G401 (cell line): ENCODE measurements at regions not wholly inside any gene's neighbourhood (a gene's known extent, or its start where the extent isn't known, plus 50 kb on each side); places are given as distances from the start of the nearest gene placed in this dataset.

Source experiments
- DNase-seq: peaks from one replicate; pipeline ENCODE4 v3.0.0-alpha.2; 2015; ENCODE audit warnings: low spot score
- in situ Hi-C: cut with HindIII; loops from 2 replicates; pipeline ENCODE4 v1.10.0; 2016; ENCODE audit warnings: low sequenced_read_pairs, mixed read lengths

DNA sequence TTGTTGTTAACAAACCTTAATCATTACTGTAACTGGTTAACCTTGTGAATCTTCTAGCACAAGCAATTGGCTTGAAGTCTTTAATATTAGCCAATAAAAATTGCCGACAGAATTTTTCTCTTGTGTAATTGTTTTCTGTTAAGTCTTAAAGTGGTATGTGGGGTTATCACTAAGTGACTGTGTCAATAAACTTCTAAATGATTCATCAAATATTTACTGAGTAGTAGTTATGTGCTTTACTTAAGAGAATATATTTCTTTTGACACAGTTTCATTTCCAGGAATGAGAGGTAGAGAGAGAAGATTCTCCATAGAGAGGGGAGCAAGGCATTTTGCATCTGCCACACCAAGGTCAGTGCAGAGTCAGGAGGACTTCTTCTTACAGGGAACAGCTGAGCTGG lies 2361.6 kb upstream of the AGA start:
- in situ Hi-C loops, result no loop called here
- DNase-seq, result no peak

DNA sequence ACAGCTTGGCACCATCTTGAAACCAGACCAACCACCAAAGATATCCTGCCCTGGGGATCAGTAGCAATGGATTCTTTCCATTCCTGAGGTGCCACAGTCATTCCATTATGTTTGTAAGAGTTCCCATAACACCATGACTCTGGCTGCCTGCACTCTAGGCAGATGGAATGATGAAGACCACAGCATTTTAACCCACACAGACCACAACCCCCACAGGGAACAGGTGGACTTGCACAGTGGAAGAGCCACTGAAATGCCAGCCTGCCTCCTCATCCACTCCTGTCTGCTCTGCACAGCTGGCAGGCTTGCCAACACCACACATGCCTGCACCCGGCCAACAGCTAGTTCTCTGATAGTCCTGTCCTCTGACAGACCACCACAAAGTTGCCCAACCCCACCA lies 2362.2 kb upstream of the AGA start:
- no peak for DNase-seq
- in situ Hi-C loops, result no loop called here

DNA sequence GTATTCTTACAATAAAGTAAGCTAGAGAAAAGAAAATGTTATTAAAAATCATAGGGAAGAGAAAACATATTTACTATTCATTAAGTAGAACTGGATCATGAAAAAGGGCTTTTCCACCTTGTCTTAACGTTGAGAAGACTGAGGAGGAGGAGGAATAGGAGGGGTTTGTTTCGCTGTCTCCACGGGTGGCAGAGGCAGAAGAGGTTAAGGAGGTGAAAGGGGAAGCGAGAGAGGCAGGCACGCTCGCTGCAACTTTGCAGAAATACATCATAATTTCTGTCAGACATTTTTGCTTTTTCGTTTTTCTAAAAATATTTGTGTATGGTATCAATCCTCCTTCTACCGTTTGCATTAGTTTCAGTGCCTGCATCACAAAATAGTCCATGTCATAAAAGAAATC lies 2375.1 kb upstream of the AGA start:
- no peak for DNase-seq
- in situ Hi-C loops, result no loop called here

DNA sequence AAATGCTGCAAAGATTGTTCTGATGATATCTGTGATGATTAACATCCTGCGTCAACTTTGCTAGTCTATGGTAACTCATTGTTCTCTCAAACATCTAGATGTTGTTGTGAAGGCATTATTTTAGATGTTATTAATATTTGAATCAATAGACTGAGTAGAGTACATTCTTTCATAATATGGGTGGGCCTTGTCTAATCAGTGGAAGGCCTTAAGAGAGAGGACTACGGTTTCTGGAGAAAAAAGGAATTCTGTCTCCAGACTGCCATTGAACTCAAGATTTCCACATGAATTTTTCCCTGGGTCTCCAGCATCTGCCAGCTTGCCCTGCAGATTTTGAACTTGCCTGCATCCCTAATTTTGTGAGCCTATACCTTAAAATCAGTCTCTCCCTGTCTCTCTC lies 2381.1 kb upstream of the AGA start:
- DNase-seq, result no peak
- in situ Hi-C loops, result no loop called here

DNA sequence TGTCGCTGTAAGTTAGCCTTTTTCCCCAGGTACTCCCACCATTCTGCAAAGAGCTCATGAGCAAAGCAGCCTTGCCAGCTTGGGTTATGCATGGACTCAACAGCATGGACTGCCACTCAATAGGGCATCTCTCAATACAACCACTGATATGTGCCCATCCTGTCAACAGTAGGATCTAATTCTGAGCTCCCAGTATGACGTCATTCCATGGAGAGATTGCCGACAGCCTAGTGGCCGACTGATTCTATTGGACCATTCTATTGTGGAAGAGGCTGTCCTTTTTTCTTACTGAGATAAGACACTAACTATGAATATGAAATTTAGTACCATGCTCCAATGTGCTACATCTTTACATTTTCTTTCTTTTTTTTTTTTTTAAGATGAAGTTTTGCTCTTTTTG lies 2389.0 kb upstream of the AGA start:
- no peak for DNase-seq
- in situ Hi-C loops, result no loop called here

DNA sequence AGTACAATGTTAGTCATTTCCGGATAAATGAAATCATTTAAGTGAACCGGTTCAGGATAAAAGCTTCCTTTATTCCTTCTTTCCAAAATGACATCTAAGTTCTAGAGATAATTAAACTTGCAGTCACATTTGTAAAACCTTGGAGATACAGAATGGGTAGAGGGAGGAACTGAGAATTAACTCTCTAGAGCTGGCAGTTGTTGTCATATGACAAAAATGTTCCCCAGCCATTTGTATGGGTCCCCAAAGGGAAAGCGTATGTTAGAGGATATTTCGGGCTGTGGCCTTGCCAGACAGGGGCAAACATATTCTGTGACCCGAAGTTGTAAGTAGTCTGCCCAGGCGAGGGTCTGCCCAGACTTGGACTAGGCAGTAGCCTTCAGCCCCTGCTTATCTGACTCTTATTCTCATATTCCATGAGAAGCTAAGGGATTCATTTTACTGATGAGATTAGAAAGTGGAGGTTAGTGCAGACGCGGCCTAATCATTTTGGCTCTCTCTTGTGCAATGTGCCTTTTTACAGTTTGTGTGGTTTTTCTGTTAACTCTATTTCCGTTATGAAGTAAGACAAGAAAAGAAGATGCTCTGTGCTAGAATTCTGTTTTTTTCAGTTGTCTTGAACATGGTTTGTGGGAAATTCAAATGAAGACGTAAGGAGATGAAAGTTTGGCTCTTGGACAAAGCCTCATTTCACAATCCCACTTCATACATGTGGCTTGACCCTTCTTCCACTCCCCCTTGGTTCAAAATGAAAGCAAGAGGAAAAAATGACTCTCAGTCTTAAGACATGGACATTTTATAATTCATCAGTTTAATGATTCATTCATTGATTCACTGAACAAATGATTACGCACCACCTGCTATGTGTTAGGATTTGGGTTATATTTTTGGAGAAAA lies 2394.2 kb upstream of the AGA start:
- DNase-seq, result no peak
- in situ Hi-C loops, result no loop called here

DNA sequence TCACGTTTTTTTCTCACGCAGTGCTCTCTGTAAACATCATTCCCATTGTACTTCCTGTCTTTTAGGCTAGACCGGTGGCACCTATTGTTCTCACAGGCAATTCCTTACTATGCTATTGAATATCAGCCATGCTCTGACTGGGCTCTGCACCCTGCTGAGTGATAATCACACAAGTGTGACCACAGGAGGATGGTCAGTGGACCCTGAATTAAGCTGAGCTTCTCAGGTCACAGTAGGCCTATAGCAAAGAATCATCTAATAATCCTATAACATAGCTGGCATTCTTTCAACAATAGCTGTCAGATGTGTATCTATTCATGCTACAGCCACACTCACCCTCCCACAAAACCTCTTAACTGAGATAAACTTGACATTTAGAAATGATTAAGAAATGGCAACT lies 2399.8 kb upstream of the TENM3 start:
- DNase-seq, result no peak
- in situ Hi-C loops, result no loop called here

DNA sequence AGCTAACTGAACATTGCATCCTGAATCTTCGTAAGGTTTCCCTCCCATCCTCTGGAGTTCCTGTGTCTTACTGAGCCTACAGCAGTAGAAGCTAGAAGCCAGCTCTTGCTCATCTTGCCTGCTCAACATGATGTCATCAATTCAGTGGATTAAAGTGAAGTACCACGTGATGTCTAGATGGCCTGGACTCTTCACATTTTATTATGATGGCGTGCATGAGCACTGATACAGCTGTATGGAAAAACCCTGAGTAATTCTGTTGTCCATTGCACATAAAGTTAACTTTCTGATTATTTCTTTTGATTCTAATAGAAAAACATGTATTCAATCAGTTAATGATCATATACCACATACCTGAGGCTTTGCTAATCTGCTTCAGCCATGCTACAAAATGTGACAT lies 2387.7 kb upstream of the TENM3 start:
- DNase-seq, result no peak
- in situ Hi-C loops, result no loop called here

DNA sequence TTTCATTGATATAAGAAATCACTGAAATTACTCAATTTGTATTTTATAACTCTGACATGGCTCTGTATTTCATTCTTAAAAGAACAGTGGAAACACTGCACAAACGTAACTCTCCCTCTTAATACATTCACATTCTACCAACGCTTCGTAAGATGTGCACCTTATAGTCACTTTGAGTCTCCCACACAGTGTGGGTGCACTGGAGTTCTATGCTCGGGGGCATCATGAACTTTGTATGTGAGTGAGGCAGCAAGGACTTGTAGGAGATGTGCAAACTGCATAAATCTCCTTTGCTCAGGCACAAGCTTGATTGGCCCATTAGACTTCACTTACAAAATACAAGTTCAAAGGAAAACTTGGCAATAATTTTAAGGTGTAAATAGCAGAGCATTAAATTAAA lies 2385.0 kb upstream of the TENM3 start:
- in situ Hi-C loops, result no loop called here
- DNase-seq, result no peak

DNA sequence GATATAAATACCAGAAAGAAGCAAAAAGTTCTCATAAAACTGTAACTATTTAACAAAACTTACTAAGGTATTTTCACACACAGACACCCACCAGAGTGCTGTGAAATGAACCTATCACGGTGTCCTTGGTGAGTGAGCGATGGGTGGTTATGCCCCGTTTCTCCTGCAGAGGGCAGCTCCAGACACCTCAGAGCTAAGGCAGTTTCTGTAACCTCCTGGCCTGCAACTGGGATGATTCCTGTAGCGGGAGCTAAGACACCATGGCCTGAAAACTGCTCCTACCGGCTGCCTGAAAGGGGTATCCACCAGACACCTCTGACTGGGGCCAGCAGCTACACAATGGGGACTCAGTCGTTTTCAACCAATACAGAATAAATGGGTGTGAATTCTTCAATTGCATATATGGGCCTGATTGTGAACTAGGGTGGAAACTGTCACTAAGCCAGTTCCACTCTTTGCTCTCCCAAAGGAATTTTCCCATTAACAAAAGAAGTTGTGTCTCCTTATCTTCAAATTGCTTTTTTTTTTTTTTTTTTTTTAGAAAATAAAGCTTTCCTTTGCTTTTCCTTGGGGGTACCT lies 2375.8 kb upstream of the TENM3 start:
- DNase-seq, result peak; percentile 25
- in situ Hi-C loops, result no loop called here

DNA sequence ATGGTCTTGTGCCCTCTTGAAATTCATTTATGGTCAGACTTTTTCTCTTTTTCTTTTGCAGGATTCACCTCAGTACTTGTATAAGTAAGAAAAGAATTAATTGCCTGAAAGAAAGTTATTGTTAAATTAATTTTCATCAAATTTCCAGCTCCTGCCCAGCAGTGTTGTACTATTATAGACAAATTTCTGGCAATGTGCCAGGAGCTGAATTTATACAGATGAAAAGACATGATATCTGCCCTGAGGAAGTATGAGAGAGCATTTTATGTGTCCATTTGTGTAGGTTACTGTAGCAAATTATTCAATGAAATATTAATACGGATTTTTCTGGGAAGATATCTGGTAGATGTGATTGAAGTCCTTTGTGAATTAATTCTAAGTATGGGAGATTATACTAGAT lies 2371.5 kb upstream of the TENM3 start:
- in situ Hi-C loops, result no loop called here
- no peak for DNase-seq

DNA sequence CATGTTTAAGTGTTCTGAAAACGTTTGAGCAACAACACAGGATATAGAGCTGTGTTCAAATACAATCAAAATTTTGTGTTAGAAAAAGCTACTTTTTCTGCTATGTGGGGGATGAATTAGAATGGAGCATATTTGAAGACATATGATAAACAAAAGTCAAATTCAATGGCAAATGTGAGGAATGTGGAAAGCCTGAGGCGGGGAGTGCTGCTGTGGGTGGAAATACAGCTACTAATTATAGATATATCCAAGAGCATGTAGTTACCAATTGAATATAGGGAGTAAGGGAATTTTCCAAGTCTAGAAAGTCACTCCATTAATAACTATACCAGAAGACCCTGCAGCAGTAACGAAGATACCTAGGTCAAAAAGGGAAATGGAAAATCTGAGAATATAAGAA lies 2370.4 kb upstream of the TENM3 start:
- in situ Hi-C loops, result no loop called here
- DNase-seq, result no peak

DNA sequence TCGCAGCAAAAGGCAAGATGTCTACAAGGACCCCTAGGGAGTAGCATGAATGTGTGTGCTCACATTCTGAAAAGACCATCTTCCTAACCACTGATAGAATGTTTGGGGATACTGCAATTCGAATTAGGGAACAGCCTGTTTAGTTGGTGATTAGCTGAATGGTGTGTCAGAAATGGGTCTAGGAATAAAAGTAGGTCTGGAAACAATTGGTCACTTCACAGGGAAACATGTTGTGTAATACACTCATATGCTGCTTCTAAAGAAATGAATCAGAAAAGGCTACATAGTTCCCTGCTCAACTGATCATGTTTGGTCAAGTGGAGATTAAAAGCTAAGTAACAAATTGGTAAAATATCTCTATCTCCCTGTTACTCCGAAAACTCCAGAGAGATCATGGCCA lies 2362.4 kb upstream of the TENM3 start:
- no peak for DNase-seq
- in situ Hi-C loops, result no loop called here

DNA sequence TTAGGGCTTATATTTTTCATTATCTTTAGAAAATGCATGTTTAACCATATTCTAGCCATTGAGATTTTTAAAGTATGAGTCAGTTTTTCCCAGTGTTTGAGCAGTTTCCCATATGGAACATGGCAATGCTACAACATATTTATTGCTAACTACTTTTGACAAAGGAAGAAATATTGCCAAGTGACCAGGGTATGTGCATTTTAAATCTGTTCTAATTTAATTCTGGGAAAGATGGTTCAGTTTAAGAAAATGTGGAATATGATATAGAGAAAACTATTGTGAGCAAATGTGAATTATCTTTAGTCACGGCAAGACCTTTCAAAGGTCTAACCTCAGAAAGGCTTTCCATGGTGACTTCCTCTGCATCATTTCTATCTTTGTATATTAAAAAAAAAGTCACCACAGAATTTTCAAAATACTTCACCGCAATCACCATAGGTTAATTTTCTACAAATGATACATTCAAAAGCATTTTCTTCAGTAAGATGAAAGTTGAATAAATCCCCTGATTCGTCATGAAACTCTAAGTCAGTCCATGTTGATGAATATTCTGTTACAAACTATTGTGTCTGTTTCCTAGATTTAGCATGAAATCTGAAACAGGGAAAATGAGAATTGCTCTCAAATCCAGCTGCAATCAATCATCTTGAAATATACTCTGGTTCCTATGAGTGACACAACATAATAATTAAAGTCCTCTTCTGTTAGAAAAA lies 2349.0 kb upstream of the TENM3 start:
- in situ Hi-C loops, result no loop called here
- no peak for DNase-seq

DNA sequence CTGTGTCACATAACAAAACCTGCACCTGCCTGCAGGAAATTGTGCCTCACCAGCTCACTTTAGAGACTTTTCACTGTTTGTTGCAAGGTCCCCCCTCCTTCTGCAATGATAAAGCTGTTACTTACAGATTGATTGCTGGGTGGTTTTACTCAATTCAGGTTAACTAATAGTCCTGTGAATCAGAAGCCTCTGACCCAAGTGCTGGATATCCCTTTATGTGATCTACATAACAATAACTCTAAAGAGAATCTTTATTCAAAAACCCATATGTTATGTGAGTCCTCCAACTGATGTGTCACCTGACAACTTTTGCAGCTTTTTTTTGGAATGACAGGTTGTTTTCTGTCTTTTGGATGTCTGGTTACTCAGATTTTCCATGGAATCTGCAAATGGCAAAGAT lies 2323.6 kb upstream of the TENM3 start:
- in situ Hi-C loops, result no loop called here
- DNase-seq, result no peak

DNA sequence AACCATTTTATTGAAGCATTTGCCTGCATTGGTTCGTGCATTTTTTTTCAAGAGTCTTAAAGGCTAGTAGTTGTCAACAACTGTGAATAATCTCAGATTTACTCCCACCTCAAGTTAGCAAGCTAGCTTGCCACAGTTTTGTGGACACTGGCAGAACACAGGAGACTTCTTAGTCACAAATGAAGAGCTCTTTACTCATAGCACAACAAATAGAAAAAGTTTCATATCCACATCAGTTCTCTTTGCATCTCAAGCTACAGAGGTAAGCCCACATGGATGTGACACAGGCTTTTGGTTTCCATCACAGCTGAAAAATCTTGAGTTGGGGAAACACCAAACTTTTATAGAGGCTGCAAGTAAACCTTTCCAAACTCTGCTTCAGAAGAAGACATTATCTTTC lies 2315.7 kb upstream of the TENM3 start:
- in situ Hi-C loops, result no loop called here
- no peak for DNase-seq

DNA sequence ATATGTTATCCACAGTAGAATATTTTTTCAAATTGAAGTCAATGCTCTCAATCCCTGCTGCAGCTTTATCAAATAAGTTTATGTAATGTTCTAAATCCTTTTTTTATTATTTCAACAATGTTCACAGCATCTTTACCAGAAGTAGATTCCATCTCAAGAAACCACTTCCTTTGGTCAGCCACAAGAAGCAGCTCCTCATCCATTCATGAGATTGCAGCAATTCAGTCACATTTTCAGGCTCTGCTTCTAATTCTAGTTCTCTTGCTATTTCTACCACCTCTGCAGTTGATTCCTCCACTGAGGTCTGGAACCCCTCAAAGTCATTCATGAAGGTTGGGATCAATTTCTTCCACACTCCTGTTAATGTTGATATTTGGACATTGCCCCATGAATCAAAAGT lies 2301.3 kb upstream of the TENM3 start:
- no peak for DNase-seq
- in situ Hi-C loops, result no loop called here

DNA sequence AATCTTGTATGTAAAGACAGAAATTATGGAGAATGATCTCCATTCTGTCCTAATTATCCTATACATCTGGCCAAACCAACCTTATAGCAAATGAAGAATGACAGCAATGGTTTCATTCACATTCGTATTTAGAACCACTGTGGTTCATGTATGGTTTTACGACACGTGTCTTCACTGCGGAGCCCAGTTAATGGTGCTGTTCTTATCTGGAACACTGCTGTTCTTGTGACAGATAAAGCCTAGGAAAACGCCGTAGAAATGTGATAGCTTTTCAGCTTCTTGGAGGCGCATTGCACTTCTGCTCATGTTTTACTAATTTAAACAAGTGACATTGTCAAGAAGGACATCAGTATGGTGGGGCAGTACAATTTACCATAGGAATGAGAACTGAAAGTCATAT lies 2266.4 kb upstream of the TENM3 start:
- in situ Hi-C loops, result no loop called here
- DNase-seq, result no peak

DNA sequence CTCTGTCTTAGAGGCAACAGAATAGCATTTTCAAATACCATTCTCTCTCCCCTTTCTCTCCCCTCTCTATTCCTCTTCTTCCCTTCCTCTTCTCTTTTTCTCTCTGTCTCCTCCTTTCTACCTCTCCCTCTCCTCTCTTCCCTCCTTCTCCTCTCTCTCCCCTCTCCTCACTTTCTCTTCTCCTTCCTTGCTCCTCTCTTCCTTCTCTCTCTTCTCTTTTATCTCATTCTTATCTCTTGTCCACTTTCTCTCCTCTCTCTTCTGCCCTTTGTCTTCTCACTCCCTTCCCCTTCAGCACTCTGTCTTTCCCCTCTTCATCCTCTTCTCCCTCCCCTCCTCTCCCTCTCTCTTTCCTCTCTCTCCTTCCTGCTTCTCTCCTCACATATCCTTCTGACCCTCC lies 2265.8 kb upstream of the TENM3 start:
- in situ Hi-C loops, result no loop called here
- no peak for DNase-seq

DNA sequence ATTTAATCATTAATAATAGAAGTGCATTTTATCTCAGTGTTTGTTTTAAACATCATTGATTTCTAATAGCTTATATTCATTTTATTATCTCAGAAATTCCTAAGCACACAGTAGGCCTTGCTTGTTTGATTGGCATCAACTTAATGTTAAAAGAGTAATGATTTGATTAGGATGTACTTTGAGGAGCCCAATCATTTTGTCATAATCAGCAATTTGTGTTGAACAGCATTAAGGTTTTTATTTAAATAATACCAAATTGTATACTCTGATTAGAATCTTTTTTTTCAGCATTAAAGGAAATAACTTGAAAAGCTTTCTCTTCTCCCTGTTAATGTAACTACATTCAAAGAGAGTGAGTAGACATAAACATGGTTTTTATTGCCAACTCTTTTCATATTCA lies 2262.0 kb upstream of the TENM3 start:
- in situ Hi-C loops, result no loop called here
- DNase-seq, result no peak

DNA sequence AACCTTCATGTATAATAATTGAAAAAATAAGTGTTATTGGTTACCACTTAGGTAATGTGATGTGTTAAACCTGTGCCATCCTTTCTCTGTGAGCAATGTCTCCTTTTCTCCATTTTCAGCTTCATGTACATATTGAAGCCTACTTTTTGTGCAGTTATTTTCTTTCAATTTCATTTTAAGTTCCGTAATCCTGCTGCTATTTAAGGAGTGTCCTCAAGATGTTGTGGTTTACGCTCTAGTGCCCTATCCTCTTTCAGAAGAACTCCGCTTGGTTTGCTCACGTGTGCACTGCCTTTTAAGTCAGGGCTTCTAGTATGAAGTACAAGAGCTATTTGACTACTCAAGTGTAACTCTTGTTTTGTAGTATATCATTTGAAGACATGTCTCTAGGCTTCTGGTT lies 2253.2 kb upstream of the TENM3 start:
- in situ Hi-C loops, result no loop called here
- DNase-seq, result no peak
